ENCODE measurements at regions not wholly inside any gene's neighbourhood (a gene's known extent, or its start where the extent isn't known, plus 50 kb on each side); places are given as distances from the start of the nearest gene placed in this dataset.

DNA sequence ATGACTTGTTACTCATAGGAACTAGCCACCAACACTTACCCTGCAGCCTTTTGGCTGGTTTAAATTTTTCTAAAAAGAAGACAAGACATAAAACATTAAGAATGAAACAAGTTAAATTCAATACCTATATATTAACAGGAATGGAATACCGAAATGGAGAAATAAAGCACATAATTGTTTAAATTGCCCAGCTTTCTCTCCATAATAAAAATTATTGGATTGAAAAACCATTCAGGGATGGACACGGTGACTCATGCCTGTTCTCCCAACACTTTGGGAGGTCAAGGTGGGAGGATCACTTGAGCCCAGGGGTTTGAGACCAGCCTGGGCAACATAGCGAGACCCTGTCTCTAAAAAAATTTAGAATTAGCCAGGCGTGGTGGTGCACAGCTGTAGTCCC, 179.4 kb upstream of the MKLN1 start:
- TF ChIP-seq, protein P1, sequence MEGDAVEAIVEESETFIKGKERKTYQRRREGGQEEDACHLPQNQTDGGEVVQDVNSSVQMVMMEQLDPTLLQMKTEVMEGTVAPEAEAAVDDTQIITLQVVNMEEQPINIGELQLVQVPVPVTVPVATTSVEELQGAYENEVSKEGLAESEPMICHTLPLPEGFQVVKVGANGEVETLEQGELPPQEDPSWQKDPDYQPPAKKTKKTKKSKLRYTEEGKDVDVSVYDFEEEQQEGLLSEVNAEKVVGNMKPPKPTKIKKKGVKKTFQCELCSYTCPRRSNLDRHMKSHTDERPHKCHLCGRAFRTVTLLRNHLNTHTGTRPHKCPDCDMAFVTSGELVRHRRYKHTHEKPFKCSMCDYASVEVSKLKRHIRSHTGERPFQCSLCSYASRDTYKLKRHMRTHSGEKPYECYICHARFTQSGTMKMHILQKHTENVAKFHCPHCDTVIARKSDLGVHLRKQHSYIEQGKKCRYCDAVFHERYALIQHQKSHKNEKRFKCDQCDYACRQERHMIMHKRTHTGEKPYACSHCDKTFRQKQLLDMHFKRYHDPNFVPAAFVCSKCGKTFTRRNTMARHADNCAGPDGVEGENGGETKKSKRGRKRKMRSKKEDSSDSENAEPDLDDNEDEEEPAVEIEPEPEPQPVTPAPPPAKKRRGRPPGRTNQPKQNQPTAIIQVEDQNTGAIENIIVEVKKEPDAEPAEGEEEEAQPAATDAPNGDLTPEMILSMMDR (IDR thresholded peaks at IDR 0.05): no peak
- no peak for TF ChIP-seq POLR2A (IDR thresholded peaks at IDR 0.05)
